ENCODE measurements at regions not wholly inside any gene's neighbourhood (a gene's known extent, or its start where the extent isn't known, plus 50 kb on each side); places are given as distances from the start of the nearest gene placed in this dataset.
"Not testable (repeated sequence)": the region's sequence is repeated elsewhere in the genome, so short reads cannot be mapped to it uniquely, and the experiment has no call there.

DNA sequence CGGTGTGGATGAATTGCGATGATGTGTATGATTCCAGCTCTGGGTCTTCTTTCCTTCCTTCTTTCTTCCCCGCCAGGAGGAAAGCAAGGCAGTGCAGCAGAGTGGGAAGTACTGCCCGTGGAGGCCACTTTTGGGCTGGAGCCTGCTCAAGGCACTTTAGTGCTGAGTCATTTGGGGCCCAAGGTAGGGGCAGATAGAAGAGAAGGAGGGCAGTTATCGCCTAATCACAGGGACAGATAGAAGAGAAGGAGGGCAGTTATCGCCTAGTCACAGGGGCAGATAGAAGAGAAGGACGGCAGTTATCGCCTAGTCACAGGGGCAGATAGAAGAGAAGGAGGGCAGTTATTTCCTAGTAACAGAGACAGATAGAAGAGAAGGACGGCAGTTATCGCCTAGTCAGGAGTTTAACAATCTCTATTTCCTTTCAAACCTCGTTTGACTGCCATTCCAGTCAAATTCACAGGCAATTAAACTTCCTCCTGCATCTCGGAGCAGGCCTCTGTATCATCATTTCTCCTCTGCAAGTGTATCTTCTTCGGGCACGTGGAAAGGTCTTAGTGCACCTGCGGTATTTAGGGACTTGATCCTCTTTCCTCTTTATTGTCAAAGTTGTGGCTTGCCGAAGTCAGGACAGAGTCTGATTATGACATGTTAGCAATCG lies 5277.5 kb upstream of the TPTE start:
- not testable (repeated sequence) for H3K36me3 ChIP-seq (ENCODE audit: control insufficient read depth, low read length); H3F3A ChIP-seq (ENCODE audit: control insufficient read depth, insufficient read depth); H3K4me2 ChIP-seq (ENCODE audit: low read length); H3K27ac ChIP-seq (ENCODE audit: low read depth, low read length); H3K79me2 ChIP-seq (ENCODE audit: control insufficient read depth, low read length); H3K4me1 ChIP-seq (ENCODE audit: control insufficient read depth, low read length); H3K4me3 ChIP-seq (ENCODE audit: low read length); H4K20me1 ChIP-seq (ENCODE audit: control insufficient read depth, insufficient read depth, low read depth, low read length); H3K9me2 ChIP-seq (replicated peaks; ENCODE audit: control insufficient read depth, low read length); H3K27me3 ChIP-seq (ENCODE audit: control insufficient read depth, low read length)
- H3K9me3 ChIP-seq (ENCODE audit: control insufficient read depth, insufficient read depth, low read length): peaks cover 18% of the 10 kb centered on the region; the same call in 1 of the 2 replicates

DNA sequence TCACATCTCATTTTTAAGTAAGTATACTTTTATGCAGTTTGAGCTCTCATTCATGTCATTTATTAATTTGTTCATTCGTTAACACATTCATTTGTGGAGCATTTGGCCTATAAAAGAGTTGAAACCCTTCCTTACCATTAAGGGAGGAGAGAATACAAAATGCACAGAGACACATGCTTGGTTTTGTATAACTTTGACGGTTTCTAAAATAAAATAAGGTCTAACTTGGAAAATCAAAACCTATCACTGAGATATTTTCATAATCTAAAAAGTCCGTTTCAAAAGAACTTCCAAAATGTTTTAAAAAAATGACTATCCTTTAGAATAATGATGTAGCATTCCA lies 5277.0 kb upstream of the TPTE start:
- H3K9me2 ChIP-seq (replicated peaks; ENCODE audit: control insufficient read depth, low read length); H3K27me3 ChIP-seq (ENCODE audit: control insufficient read depth, low read length); H3K4me1 ChIP-seq (ENCODE audit: control insufficient read depth, low read length); H3K4me2 ChIP-seq (ENCODE audit: low read length); H4K20me1 ChIP-seq (ENCODE audit: control insufficient read depth, insufficient read depth, low read depth, low read length); H3K4me3 ChIP-seq (ENCODE audit: low read length); H3F3A ChIP-seq (ENCODE audit: control insufficient read depth, insufficient read depth); H3K79me2 ChIP-seq (ENCODE audit: control insufficient read depth, low read length); H3K27ac ChIP-seq (ENCODE audit: low read depth, low read length); H3K36me3 ChIP-seq (ENCODE audit: control insufficient read depth, low read length): not testable (repeated sequence)
- peaks cover 18% of the 10 kb centered on the region; the same call in 1 of the 2 replicates for H3K9me3 ChIP-seq (ENCODE audit: control insufficient read depth, insufficient read depth, low read length)

GRCh38 chr21:5244954-5245353 lies 5276.4 kb upstream of the TPTE start:
- H3K36me3 ChIP-seq (ENCODE audit: control insufficient read depth, low read length); H4K20me1 ChIP-seq (ENCODE audit: control insufficient read depth, insufficient read depth, low read depth, low read length); H3K4me2 ChIP-seq (ENCODE audit: low read length); H3K9me2 ChIP-seq (replicated peaks; ENCODE audit: control insufficient read depth, low read length); H3K4me3 ChIP-seq (ENCODE audit: low read length); H3K79me2 ChIP-seq (ENCODE audit: control insufficient read depth, low read length); H3F3A ChIP-seq (ENCODE audit: control insufficient read depth, insufficient read depth); H3K27ac ChIP-seq (ENCODE audit: low read depth, low read length); H3K4me1 ChIP-seq (ENCODE audit: control insufficient read depth, low read length); H3K27me3 ChIP-seq (ENCODE audit: control insufficient read depth, low read length): not testable (repeated sequence)
- H3K9me3 ChIP-seq (ENCODE audit: control insufficient read depth, insufficient read depth, low read length): peaks cover 18% of the 10 kb centered on the region; the same call in 1 of the 2 replicates

GRCh38 chr21:5246416-5246815 lies 5275.0 kb upstream of the TPTE start:
- H3K4me3 ChIP-seq (ENCODE audit: low read length); H3K27ac ChIP-seq (ENCODE audit: low read depth, low read length); H3F3A ChIP-seq (ENCODE audit: control insufficient read depth, insufficient read depth); H4K20me1 ChIP-seq (ENCODE audit: control insufficient read depth, insufficient read depth, low read depth, low read length); H3K27me3 ChIP-seq (ENCODE audit: control insufficient read depth, low read length); H3K4me2 ChIP-seq (ENCODE audit: low read length); H3K4me1 ChIP-seq (ENCODE audit: control insufficient read depth, low read length); H3K79me2 ChIP-seq (ENCODE audit: control insufficient read depth, low read length); H3K9me2 ChIP-seq (replicated peaks; ENCODE audit: control insufficient read depth, low read length); H3K36me3 ChIP-seq (ENCODE audit: control insufficient read depth, low read length): not testable (repeated sequence)
- peaks cover 15% of the 10 kb centered on the region; the same call in 1 of the 2 replicates for H3K9me3 ChIP-seq (ENCODE audit: control insufficient read depth, insufficient read depth, low read length)

DNA sequence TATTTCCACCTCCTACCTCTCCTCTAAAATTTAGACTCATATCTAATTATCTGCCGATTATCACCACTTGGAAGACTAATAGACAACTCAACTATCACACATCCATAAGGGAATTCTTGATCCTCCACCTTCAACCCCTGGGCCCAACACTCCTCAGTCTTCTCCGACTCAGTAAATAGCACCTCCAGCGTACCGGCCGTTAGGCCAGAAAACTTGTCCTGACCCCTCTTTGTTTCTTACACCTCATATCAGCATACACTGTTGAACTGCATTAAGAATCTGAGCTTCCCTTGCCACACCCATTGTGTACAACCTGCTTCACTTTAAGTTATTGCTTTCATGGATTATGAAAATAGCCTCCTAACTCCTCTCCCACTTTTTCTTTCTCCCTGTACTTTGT lies 5274.0 kb upstream of the TPTE start:
- not testable (repeated sequence) for H3K27ac ChIP-seq (ENCODE audit: low read depth, low read length); H3K4me1 ChIP-seq (ENCODE audit: control insufficient read depth, low read length); H3K9me2 ChIP-seq (replicated peaks; ENCODE audit: control insufficient read depth, low read length); H3K36me3 ChIP-seq (ENCODE audit: control insufficient read depth, low read length); H3K27me3 ChIP-seq (ENCODE audit: control insufficient read depth, low read length); H3K4me3 ChIP-seq (ENCODE audit: low read length); H4K20me1 ChIP-seq (ENCODE audit: control insufficient read depth, insufficient read depth, low read depth, low read length); H3K79me2 ChIP-seq (ENCODE audit: control insufficient read depth, low read length); H3F3A ChIP-seq (ENCODE audit: control insufficient read depth, insufficient read depth); H3K4me2 ChIP-seq (ENCODE audit: low read length)
- H3K9me3 ChIP-seq (ENCODE audit: control insufficient read depth, insufficient read depth, low read length): peaks cover 15% of the 10 kb centered on the region; the same call in 1 of the 2 replicates

GRCh38 chr21:5250128-5250527 lies 5271.3 kb upstream of the TPTE start:
- H3K9me3 ChIP-seq (ENCODE audit: control insufficient read depth, insufficient read depth, low read length); H3K4me3 ChIP-seq (ENCODE audit: low read length): not testable (repeated sequence)

GRCh38 chr21:5251162-5251561 lies 5270.2 kb upstream of the TPTE start:
- H3K36me3 ChIP-seq (ENCODE audit: control insufficient read depth, low read length); H3F3A ChIP-seq (ENCODE audit: control insufficient read depth, insufficient read depth); H3K4me2 ChIP-seq (ENCODE audit: low read length); H3K9me3 ChIP-seq (ENCODE audit: control insufficient read depth, insufficient read depth, low read length); H3K27ac ChIP-seq (ENCODE audit: low read depth, low read length); H3K4me1 ChIP-seq (ENCODE audit: control insufficient read depth, low read length); H4K20me1 ChIP-seq (ENCODE audit: control insufficient read depth, insufficient read depth, low read depth, low read length); H3K27me3 ChIP-seq (ENCODE audit: control insufficient read depth, low read length); H3K4me3 ChIP-seq (ENCODE audit: low read length); H3K79me2 ChIP-seq (ENCODE audit: control insufficient read depth, low read length); H3K9me2 ChIP-seq (replicated peaks; ENCODE audit: control insufficient read depth, low read length): not testable (repeated sequence)

More at GRCh38 chr21:5250128-5250527, 5271.3 kb upstream of the TPTE start:
- H4K20me1 ChIP-seq (ENCODE audit: control insufficient read depth, insufficient read depth, low read depth, low read length); H3K4me1 ChIP-seq (ENCODE audit: control insufficient read depth, low read length); H3F3A ChIP-seq (ENCODE audit: control insufficient read depth, insufficient read depth); H3K27me3 ChIP-seq (ENCODE audit: control insufficient read depth, low read length); H3K79me2 ChIP-seq (ENCODE audit: control insufficient read depth, low read length); H3K9me2 ChIP-seq (replicated peaks; ENCODE audit: control insufficient read depth, low read length); H3K36me3 ChIP-seq (ENCODE audit: control insufficient read depth, low read length); H3K4me2 ChIP-seq (ENCODE audit: low read length); H3K27ac ChIP-seq (ENCODE audit: low read depth, low read length): not testable (repeated sequence)

DNA sequence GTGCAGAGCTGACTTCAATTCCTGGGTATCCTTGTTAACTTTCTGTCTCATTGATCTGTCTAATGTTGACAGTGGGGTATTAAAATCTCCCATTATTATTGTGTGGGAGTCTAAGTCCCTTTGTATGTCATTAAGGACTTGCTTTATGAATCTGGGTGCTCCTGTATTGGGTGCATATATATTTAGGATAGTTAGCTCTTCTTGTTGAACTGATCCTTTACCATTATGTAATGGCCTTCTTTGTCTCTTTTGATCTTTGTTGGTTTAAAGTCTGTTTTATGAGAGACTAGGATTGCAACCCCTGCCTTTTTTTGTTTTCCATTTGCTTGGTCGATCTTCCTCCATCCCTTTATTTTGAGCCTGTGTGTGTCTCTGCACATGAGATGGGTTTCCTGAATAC lies 5269.5 kb upstream of the TPTE start:
- H3K4me2 ChIP-seq (ENCODE audit: low read length); H3K79me2 ChIP-seq (ENCODE audit: control insufficient read depth, low read length); H3K9me2 ChIP-seq (replicated peaks; ENCODE audit: control insufficient read depth, low read length); H3K27ac ChIP-seq (ENCODE audit: low read depth, low read length); H3K9me3 ChIP-seq (ENCODE audit: control insufficient read depth, insufficient read depth, low read length); H3F3A ChIP-seq (ENCODE audit: control insufficient read depth, insufficient read depth); H3K27me3 ChIP-seq (ENCODE audit: control insufficient read depth, low read length); H3K4me3 ChIP-seq (ENCODE audit: low read length); H3K4me1 ChIP-seq (ENCODE audit: control insufficient read depth, low read length); H3K36me3 ChIP-seq (ENCODE audit: control insufficient read depth, low read length); H4K20me1 ChIP-seq (ENCODE audit: control insufficient read depth, insufficient read depth, low read depth, low read length): not testable (repeated sequence)
